Endothelial cell (in vitro differentiated cells): ENCODE measurements at regions not wholly inside any gene's neighbourhood (a gene's known extent, or its start where the extent isn't known, plus 50 kb on each side); places are given as distances from the start of the nearest gene placed in this dataset.

ENCODE experiments used
- DNase-seq: peaks from one replicate; pipeline ENCODE4 v3.0.0; 2021; ENCODE audit warnings: low spot score
- H3K27ac Mint-ChIP-seq: one replicate; pipeline ENCODE4 v1.8.0; 2021; ENCODE audit warnings: mixed read lengths, inconsistent platforms; ENCODE audit not compliant: unreplicated experiment
- H3K27me3 Mint-ChIP-seq: one replicate; pipeline ENCODE4 v1.8.0; 2021; ENCODE audit warnings: mild to moderate bottlenecking, moderate library complexity, mixed read lengths, inconsistent platforms; ENCODE audit not compliant: unreplicated experiment
- H3K36me3 Mint-ChIP-seq: one replicate; pipeline ENCODE4 v1.8.0; 2021; ENCODE audit warnings: mild to moderate bottlenecking, low read depth, mixed read lengths, inconsistent platforms; ENCODE audit not compliant: unreplicated experiment
- H3K4me1 Mint-ChIP-seq: one replicate; pipeline ENCODE4 v1.8.0; 2021; ENCODE audit warnings: mild to moderate bottlenecking, mixed read lengths, inconsistent platforms; ENCODE audit not compliant: unreplicated experiment
- H3K4me3 Mint-ChIP-seq: one replicate; pipeline ENCODE4 v1.8.0; 2021; ENCODE audit warnings: mild to moderate bottlenecking, mixed read lengths, inconsistent platforms; ENCODE audit not compliant: unreplicated experiment
- H3K9me3 Mint-ChIP-seq: one replicate; pipeline ENCODE4 v1.8.0; 2021; ENCODE audit warnings: mixed read lengths, inconsistent platforms; ENCODE audit not compliant: unreplicated experiment
- CTCF ChIP-seq: fragments of 200-600 bp; sonication (generic); IDR thresholded peaks from one replicate; pipeline ENCODE4 v1.5.0; 2021; ENCODE audit warnings: antibody characterized with exemption; ENCODE audit not compliant: unreplicated experiment

- no peaks in the 10 kb centered on the region for H3K9me3 Mint-ChIP-seq
- DNase-seq: no peak
- H3K36me3 Mint-ChIP-seq: no peaks in the 10 kb centered on the region
- no peaks in the 10 kb centered on the region for H3K4me1 Mint-ChIP-seq
- no peak for TF ChIP-seq CTCF
- H3K27ac Mint-ChIP-seq: no peak overlapping the region
- peaks cover 1% of the 10 kb centered on the region for H3K27me3 Mint-ChIP-seq
- no peak overlapping the region for H3K4me3 Mint-ChIP-seq
Measured at GRCh38 chr11:129729216-129729615, 86.4 kb upstream of the TMEM45B start.

- H3K4me3 Mint-ChIP-seq: no peak overlapping the region
- no peak for DNase-seq
- no peaks in the 10 kb centered on the region for H3K36me3 Mint-ChIP-seq
Measured at GRCh38 chr11:129729823-129730222, 85.8 kb upstream of the TMEM45B start.

GRCh38 chr11:129731316-129731715 lies 84.3 kb upstream of the TMEM45B start:
- Mint-ChIP-seq H3K9me3 (no peaks in the 10 kb centered on the region), H3K27ac (no peak overlapping the region), H3K4me1 (no peaks in the 10 kb centered on the region), H3K4me3 (no peak overlapping the region), H3K27me3 (no peaks in the 10 kb centered on the region), H3K36me3 (no peaks in the 10 kb centered on the region)
- TF ChIP-seq CTCF: no peak
- DNase-seq: no peak

More at GRCh38 chr11:129729823-129730222, 85.8 kb upstream of the TMEM45B start:
- Mint-ChIP-seq H3K9me3 (no peaks in the 10 kb centered on the region), H3K4me1 (no peaks in the 10 kb centered on the region), H3K27ac (no peak overlapping the region), H3K27me3 (no peaks in the 10 kb centered on the region)
- TF ChIP-seq CTCF: no peak

- no peaks in the 10 kb centered on the region for H3K4me1 Mint-ChIP-seq
- H3K36me3 Mint-ChIP-seq: no peaks in the 10 kb centered on the region
- no peak overlapping the region for H3K4me3 Mint-ChIP-seq
- no peak overlapping the region for H3K27ac Mint-ChIP-seq
- DNase-seq: no peak
- no peaks in the 10 kb centered on the region for H3K27me3 Mint-ChIP-seq
- TF ChIP-seq CTCF: no peak
- H3K9me3 Mint-ChIP-seq: no peaks in the 10 kb centered on the region
Measured at GRCh38 chr11:129732941-129733340, 82.7 kb upstream of the TMEM45B start.

- no peak for TF ChIP-seq CTCF
- Mint-ChIP-seq H3K36me3 (no peaks in the 10 kb centered on the region), H3K4me3 (no peak overlapping the region), H3K4me1 (no peaks in the 10 kb centered on the region), H3K9me3 (no peaks in the 10 kb centered on the region), H3K27me3 (no peaks in the 10 kb centered on the region), H3K27ac (no peak overlapping the region)
- DNase-seq: no peak
Measured at GRCh38 chr11:129733384-129733783, 82.3 kb upstream of the TMEM45B start.
